ENCODE measurements at regions not wholly inside any gene's neighbourhood (a gene's known extent, or its start where the extent isn't known, plus 50 kb on each side); places are given as distances from the start of the nearest gene placed in this dataset.

DNA sequence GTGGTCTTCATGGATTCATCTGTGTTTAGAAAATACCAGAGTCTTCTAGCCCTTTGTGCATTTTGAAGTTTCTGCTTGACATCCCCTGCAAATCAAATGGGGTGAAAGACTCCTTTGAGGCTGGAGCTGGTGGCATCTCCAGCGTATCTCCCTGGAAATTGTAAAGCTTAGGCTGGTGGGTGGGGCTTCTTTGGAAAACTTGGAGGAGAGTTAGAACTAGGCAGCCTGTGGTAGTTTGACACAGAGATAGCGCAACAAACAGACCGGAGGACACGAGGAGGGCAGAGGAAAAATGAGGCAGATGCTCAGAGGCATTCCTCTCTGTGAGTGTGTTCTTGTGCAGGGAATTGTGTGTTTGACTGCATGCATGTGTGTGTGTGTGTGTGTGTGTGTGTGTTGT, 116.3 kb downstream of the IRX5 start:
- TF ChIP-seq, protein P1, sequence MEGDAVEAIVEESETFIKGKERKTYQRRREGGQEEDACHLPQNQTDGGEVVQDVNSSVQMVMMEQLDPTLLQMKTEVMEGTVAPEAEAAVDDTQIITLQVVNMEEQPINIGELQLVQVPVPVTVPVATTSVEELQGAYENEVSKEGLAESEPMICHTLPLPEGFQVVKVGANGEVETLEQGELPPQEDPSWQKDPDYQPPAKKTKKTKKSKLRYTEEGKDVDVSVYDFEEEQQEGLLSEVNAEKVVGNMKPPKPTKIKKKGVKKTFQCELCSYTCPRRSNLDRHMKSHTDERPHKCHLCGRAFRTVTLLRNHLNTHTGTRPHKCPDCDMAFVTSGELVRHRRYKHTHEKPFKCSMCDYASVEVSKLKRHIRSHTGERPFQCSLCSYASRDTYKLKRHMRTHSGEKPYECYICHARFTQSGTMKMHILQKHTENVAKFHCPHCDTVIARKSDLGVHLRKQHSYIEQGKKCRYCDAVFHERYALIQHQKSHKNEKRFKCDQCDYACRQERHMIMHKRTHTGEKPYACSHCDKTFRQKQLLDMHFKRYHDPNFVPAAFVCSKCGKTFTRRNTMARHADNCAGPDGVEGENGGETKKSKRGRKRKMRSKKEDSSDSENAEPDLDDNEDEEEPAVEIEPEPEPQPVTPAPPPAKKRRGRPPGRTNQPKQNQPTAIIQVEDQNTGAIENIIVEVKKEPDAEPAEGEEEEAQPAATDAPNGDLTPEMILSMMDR (conservative IDR thresholded peaks at IDR 0.05; ENCODE audit: low read depth, low read length): no peak
- TF ChIP-seq POLR2A (IDR thresholded peaks at IDR 0.05; ENCODE audit: low read depth, low read length): no peak
- TF ChIP-seq MAZ (IDR thresholded peaks at IDR 0.05; ENCODE audit: borderline replicate concordance, low read depth, low read length): no peak
- TF ChIP-seq RCOR1 (IDR thresholded peaks at IDR 0.05; ENCODE audit: insufficient replicate concordance, low read length): no peak
- TF ChIP-seq RAD21 (IDR thresholded peaks at IDR 0.05; ENCODE audit: low read length): no peak
- TF ChIP-seq MXI1 (IDR thresholded peaks at IDR 0.05; ENCODE audit: borderline replicate concordance, low read depth, low read length): no peak

All from IMR-90 (cell line).